Fibroblast of lung (primary cell): ENCODE measurements at regions not wholly inside any gene's neighbourhood (a gene's known extent, or its start where the extent isn't known, plus 50 kb on each side); places are given as distances from the start of the nearest gene placed in this dataset.

Experiments
- CTCF ChIP-seq, 2 donors: IDR thresholded peaks in 1 of 2; conservative IDR thresholded peaks in 1 of 2; 1 replicate in 1 of 2; 2 replicates in 1 of 2; pipeline ENCODE4 v1.5.1; 2011 to 2012; ENCODE audit warnings: low read length in 2 of 2, control low read depth in 1 of 2, inconsistent platforms in 1 of 2, low read depth in 1 of 2, mild to moderate bottlenecking in 1 of 2
- EZH2 ChIP-seq: IDR thresholded peaks from 2 replicates; pipeline ENCODE4 v1.5.1; 2012; ENCODE audit warnings: low read length, control low read depth, mild to moderate bottlenecking; ENCODE audit errors: missing control alignments

- TF ChIP-seq CTCF (conservative IDR thresholded peaks at IDR 0.05 in 1 of 2, IDR thresholded peaks at IDR 0.05 in 1 of 2; ENCODE audit: low read depth in 1 of 2, low read length in 2 of 2) (no peak), EZH2 (no peak)
These were observed 102.3 kb upstream of the PCDH7 start for GRCh38 chr4:30617836-30618235.
